Coronary artery (tissue), 2 donors: ENCODE measurements at regions not wholly inside any gene's neighbourhood (a gene's known extent, or its start where the extent isn't known, plus 50 kb on each side); places are given as distances from the start of the nearest gene placed in this dataset.

Experiments used
- DNase-seq: peaks from one replicate; pipeline ENCODE4 v3.0.0-alpha.2; 2017; ENCODE audit warnings: low spot score
- H3K27ac ChIP-seq, 2 donors: fragments of 200-600 bp; sonication (generic); one replicate each; pipeline ENCODE4 v1.5.1; 2016 to 2019
- H3K4me3 ChIP-seq: fragments of 200-600 bp; sonication (generic); 2 replicates; pipeline ENCODE4 v1.5.1; 2016; ENCODE audit warnings: mild to moderate bottlenecking, moderate library complexity
- TF ChIP-seq, protein P1 (sequence below): fragments of 200-600 bp; sonication (generic); IDR thresholded peaks from one replicate; pipeline ENCODE4 v1.5.1; 2019; ENCODE audit warnings: antibody characterized with exemption

- TF ChIP-seq, protein P1, sequence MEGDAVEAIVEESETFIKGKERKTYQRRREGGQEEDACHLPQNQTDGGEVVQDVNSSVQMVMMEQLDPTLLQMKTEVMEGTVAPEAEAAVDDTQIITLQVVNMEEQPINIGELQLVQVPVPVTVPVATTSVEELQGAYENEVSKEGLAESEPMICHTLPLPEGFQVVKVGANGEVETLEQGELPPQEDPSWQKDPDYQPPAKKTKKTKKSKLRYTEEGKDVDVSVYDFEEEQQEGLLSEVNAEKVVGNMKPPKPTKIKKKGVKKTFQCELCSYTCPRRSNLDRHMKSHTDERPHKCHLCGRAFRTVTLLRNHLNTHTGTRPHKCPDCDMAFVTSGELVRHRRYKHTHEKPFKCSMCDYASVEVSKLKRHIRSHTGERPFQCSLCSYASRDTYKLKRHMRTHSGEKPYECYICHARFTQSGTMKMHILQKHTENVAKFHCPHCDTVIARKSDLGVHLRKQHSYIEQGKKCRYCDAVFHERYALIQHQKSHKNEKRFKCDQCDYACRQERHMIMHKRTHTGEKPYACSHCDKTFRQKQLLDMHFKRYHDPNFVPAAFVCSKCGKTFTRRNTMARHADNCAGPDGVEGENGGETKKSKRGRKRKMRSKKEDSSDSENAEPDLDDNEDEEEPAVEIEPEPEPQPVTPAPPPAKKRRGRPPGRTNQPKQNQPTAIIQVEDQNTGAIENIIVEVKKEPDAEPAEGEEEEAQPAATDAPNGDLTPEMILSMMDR, result no peak
- peak; percentile 60 for DNase-seq
- Histone ChIP-seq H3K27ac (peak overlapping the region; percentile 94), H3K4me3 (no peak overlapping the region)
Observed at GRCh38 chr6:169165561-169166300, 87.9 kb downstream of the THBS2 start.

- TF ChIP-seq, protein P1, result no peak
- Histone ChIP-seq H3K27ac (peak overlapping the region; percentile 94), H3K4me3 (no peak overlapping the region)
- DNase-seq, result no peak
Observed at GRCh38 chr6:169164986-169165385, 88.7 kb downstream of the THBS2 start.

DNA sequence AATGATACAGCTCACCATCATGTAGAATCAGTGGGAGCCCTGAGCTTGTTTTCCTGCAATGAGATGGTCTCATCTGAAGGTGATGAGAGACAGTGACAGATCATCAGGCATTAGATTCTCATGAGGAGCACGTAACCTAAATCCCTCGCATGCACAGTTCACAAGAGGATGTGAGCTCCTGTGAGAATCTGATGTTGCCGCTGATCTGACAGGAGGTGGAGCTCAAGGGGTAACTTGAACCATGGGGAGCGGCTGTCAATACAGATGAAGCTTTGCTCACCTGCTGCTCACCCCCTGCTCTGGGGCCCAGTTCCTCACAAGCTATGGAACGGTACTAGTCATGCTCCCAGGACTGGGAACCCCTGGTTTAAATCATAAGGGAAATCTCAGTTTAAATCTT lies 89.2 kb downstream of the THBS2 start:
- TF ChIP-seq, protein P1, result no peak
- DNase-seq, result no peak
- Histone ChIP-seq H3K27ac (peak overlapping the region; percentile 94), H3K4me3 (no peak overlapping the region)

- H3K27ac ChIP-seq, result peak overlapping the region; percentile 88 to 94
Observed at GRCh38 chr6:169163411-169163901, 90.2 kb downstream of the THBS2 start.

DNA sequence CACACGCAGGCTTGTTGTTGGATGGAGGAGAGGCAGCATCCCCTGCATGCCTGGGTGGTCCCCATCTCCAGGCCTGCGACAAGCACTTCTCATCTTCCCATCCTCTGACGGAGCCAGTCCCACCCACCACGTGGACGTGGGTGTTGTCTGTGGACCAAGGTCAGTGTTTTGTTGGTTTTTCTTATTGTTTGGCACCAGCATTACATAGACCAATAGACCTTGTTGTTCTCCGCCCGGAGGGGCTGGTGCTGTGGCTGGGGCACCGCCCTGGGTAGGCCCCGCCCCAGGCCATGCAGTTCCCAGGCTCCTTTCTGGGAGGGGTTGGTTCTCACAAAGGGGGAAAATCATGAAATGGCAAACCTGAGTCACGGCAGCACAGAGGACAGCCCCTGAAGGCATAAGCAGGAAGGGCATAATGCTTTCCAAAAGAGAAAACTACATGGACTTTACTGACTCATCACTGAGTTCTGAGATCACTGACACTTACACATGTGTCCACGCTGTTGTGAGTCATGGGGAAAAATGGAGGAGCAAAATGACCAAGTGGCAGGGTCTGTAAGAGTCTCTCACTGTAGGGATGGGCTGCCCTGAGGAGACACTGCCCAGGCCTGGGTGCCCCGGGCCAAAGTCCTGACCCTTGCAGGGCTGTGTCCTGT lies 90.8 kb downstream of the THBS2 start:
- TF ChIP-seq, protein P1, result no peak
- Histone ChIP-seq H3K4me3 (peak overlapping the region; percentile 60), H3K27ac (peak overlapping the region; percentile 88 to 94)
- DNase-seq, result peak; percentile 94

More at GRCh38 chr6:169163411-169163901, 90.2 kb downstream of the THBS2 start:
- no peak for DNase-seq
- TF ChIP-seq, protein P1, result no peak
- peak overlapping the region; percentile 60 for H3K4me3 ChIP-seq

DNA sequence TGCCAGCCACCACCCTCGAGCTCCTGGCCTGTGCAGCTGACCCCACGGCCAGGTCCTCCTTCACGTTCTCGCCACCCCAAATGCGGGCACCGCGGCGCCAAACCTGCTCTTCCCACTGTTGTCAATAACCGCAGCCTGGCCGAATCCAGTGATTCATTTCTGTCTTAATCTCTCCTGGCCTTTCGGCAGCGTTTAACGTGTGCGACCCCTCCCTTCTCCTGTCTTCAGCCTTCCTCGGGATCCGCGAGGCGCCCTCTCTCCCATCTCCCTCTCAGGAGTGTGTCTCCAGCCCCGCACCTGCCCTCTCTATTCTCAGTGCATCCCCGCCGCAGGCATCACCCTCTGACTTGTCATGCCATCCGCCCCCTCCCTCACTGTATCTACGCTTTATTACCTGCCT lies 91.4 kb downstream of the THBS2 start:
- DNase-seq, result peak; percentile 76
- TF ChIP-seq, protein P1, result no peak
- peak overlapping the region; percentile 88 to 94 for H3K27ac ChIP-seq
- H3K4me3 ChIP-seq, result peak overlapping the region; percentile 60
